LNCAP (cell line): ENCODE measurements at regions not wholly inside any gene's neighbourhood (a gene's known extent, or its start where the extent isn't known, plus 50 kb on each side); places are given as distances from the start of the nearest gene placed in this dataset.

Source experiments
- CTCF ChIP-seq: fragments of 450-650 bp; IDR thresholded peaks from 2 replicates; pipeline ENCODE4 v1.5.1; 2017; ENCODE audit warnings: mild to moderate bottlenecking

GRCh38 chr14:43503508-43503907, 1003.6 kb downstream of the FSCB start:
- peak; percentile 68 for TF ChIP-seq CTCF

GRCh38 chr14:43483415-43483814, 1023.7 kb downstream of the FSCB start:
- no peak for TF ChIP-seq CTCF

GRCh38 chr14:43481864-43482263, 1025.2 kb downstream of the FSCB start:
- TF ChIP-seq CTCF: no peak

GRCh38 chr14:43480976-43481375, 1026.1 kb downstream of the FSCB start:
- TF ChIP-seq CTCF: no peak

- no peak for TF ChIP-seq CTCF
Measured at GRCh38 chr14:43479596-43480195, 1027.4 kb downstream of the FSCB start.

GRCh38 chr14:43476822-43477221, 1030.3 kb downstream of the FSCB start:
- no peak for TF ChIP-seq CTCF

- no peak for TF ChIP-seq CTCF
Measured at GRCh38 chr14:43475757-43476156, 1031.3 kb downstream of the FSCB start.

- TF ChIP-seq CTCF: no peak
Measured at GRCh38 chr14:43471595-43471994, 1035.5 kb downstream of the FSCB start.
